H9 (cell line): ENCODE measurements at regions not wholly inside any gene's neighbourhood (a gene's known extent, or its start where the extent isn't known, plus 50 kb on each side); places are given as distances from the start of the nearest gene placed in this dataset.

Experiments used
- DNase-seq: peaks from one replicate; pipeline ENCODE4 v3.0.0-alpha.2; 2017
- H2AFZ ChIP-seq: one replicate; pipeline ENCODE4 v1.6.1; 2013; ENCODE audit warnings: mild to moderate bottlenecking, low read length, control low read depth, moderate library complexity
- H2AK5ac ChIP-seq: 2 replicates; pipeline ENCODE4 v1.6.1; 2013; ENCODE audit warnings: low read length, control low read depth, mixed read lengths; ENCODE audit not compliant: insufficient read length
- H2BK120ac ChIP-seq: one replicate; pipeline ENCODE4 v1.6.1; 2013; ENCODE audit warnings: low read depth, mild to moderate bottlenecking, low read length, control low read depth, inconsistent platforms; ENCODE audit not compliant: poor library complexity, severe bottlenecking
- H2BK12ac ChIP-seq: 2 replicates; pipeline ENCODE4 v1.6.1; 2013; ENCODE audit warnings: low read length, control low read depth, mixed read lengths, low read depth; ENCODE audit not compliant: insufficient read length
- H2BK15ac ChIP-seq: 2 replicates; pipeline ENCODE4 v1.6.1; 2013; ENCODE audit warnings: low read depth, low read length, control low read depth
- H2BK20ac ChIP-seq: one replicate; pipeline ENCODE4 v1.6.1; 2013; ENCODE audit warnings: low read depth, mild to moderate bottlenecking, low read length, control low read depth, inconsistent platforms; ENCODE audit not compliant: poor library complexity, severe bottlenecking
- H2BK5ac ChIP-seq: 2 replicates; pipeline ENCODE4 v1.6.1; 2013; ENCODE audit warnings: low read length, control low read depth, mixed read lengths; ENCODE audit not compliant: insufficient read length
- H3K14ac ChIP-seq: 2 replicates; pipeline ENCODE4 v1.6.1; 2013; ENCODE audit warnings: low read length, control low read depth; ENCODE audit not compliant: insufficient read depth
- H3K18ac ChIP-seq: 2 replicates; pipeline ENCODE4 v1.6.1; 2013; ENCODE audit warnings: low read depth, mild to moderate bottlenecking, mixed read lengths, low read length, control low read depth; ENCODE audit not compliant: insufficient read length
- H3K23ac ChIP-seq: 2 replicates; pipeline ENCODE4 v1.6.1; 2013; ENCODE audit warnings: low read length, control low read depth, mixed read lengths, low read depth; ENCODE audit not compliant: insufficient read length
- H3K23me2 ChIP-seq: 2 replicates; pipeline ENCODE4 v1.6.1; 2013; ENCODE audit warnings: low read depth, mild to moderate bottlenecking, mixed read lengths, low read length, control low read depth; ENCODE audit not compliant: insufficient read length, poor library complexity, severe bottlenecking
- H3K27ac ChIP-seq: 2 replicates; pipeline ENCODE4 v1.5.1; 2013; ENCODE audit warnings: low read length, control low read depth, mixed read lengths, low read depth; ENCODE audit not compliant: insufficient read length
- H3K27me3 ChIP-seq: 2 replicates; pipeline ENCODE4 v1.6.1; 2013; ENCODE audit warnings: low read length, control low read depth, inconsistent platforms; ENCODE audit not compliant: insufficient read depth
- H3K4ac ChIP-seq: 2 replicates; pipeline ENCODE4 v1.6.1; 2013; ENCODE audit warnings: low read depth, mild to moderate bottlenecking, control low read depth, inconsistent platforms, low read length, moderate library complexity
- H3K4me1 ChIP-seq: 2 replicates; pipeline ENCODE4 v1.6.1; 2013; ENCODE audit warnings: low read length, control low read depth, inconsistent platforms; ENCODE audit not compliant: insufficient read depth
- H3K4me2 ChIP-seq: 2 replicates; pipeline ENCODE4 v1.6.1; 2013; ENCODE audit warnings: low read length, control low read depth, mixed read lengths; ENCODE audit not compliant: insufficient read length, insufficient read depth
- H3K56ac ChIP-seq: 2 replicates; pipeline ENCODE4 v1.6.1; 2013; ENCODE audit warnings: low read depth, mild to moderate bottlenecking, mixed read lengths, low read length, control low read depth; ENCODE audit not compliant: insufficient read length
- H3K79me1 ChIP-seq: 2 replicates; pipeline ENCODE4 v1.6.1; 2013; ENCODE audit warnings: low read depth, mild to moderate bottlenecking, moderate library complexity, low read length, control low read depth, inconsistent platforms; ENCODE audit not compliant: insufficient read depth, poor library complexity, severe bottlenecking
- H3K79me2 ChIP-seq: 2 replicates; pipeline ENCODE4 v1.6.1; 2013; ENCODE audit warnings: low read length, control low read depth, inconsistent platforms; ENCODE audit not compliant: insufficient read depth
- H3K9ac ChIP-seq: 2 replicates; pipeline ENCODE4 v1.6.1; 2013; ENCODE audit warnings: low read length, control low read depth, mixed read lengths; ENCODE audit not compliant: insufficient read length; ENCODE audit errors: extremely low read depth
- H3K9me3 ChIP-seq: one replicate; pipeline ENCODE4 v1.6.1; 2013; ENCODE audit warnings: low read depth, low read length, inconsistent platforms; ENCODE audit not compliant: control insufficient read depth
- H3T11ph ChIP-seq: one replicate; pipeline ENCODE4 v1.6.1; 2013; ENCODE audit warnings: mild to moderate bottlenecking, low read length, control low read depth, inconsistent platforms
- H4K20me1 ChIP-seq: one replicate; pipeline ENCODE4 v1.6.1; 2013; ENCODE audit not compliant: control insufficient read depth, insufficient read length, insufficient read depth
- H4K5ac ChIP-seq: 2 replicates; pipeline ENCODE4 v1.6.1; 2013; ENCODE audit warnings: low read depth, mild to moderate bottlenecking, mixed read lengths, low read length, control low read depth; ENCODE audit not compliant: insufficient read length
- H4K8ac ChIP-seq: replicated peaks from 2 replicates; pipeline ENCODE4 v1.6.1; 2013; ENCODE audit warnings: low read length, control low read depth, mixed read lengths, low read depth; ENCODE audit not compliant: insufficient read length
- H4K91ac ChIP-seq: 2 replicates; pipeline ENCODE4 v1.6.1; 2013; ENCODE audit warnings: low read depth, mild to moderate bottlenecking, moderate library complexity, mixed read lengths, low read length, control low read depth; ENCODE audit not compliant: insufficient read length
- H3K27ac Mint-ChIP-seq, 3 experiments: 2 replicates in 2 of 3; 3 replicates in 1 of 3; pipeline ENCODE4 v1.8.0; 2020 to 2021; ENCODE audit warnings: mixed read lengths in 3 of 3, mild to moderate bottlenecking in 1 of 3, moderate library complexity in 1 of 3
- H3K27me3 Mint-ChIP-seq: 2 replicates; pipeline ENCODE4 v1.8.0; 2021; ENCODE audit warnings: low read depth, mild to moderate bottlenecking, moderate library complexity, mixed read lengths
- H3K36me3 Mint-ChIP-seq, 3 experiments: 2 replicates in 2 of 3; 3 replicates in 1 of 3; pipeline ENCODE4 v1.8.0; 2020 to 2021; ENCODE audit warnings: low read depth in 3 of 3, mixed read lengths in 3 of 3; ENCODE audit not compliant: insufficient read depth in 1 of 3
- H3K4me1 Mint-ChIP-seq, 2 experiments: 2 replicates each; pipeline ENCODE4 v1.8.0; 2020; ENCODE audit warnings: mixed read lengths in 2 of 2
- H3K4me3 Mint-ChIP-seq, 2 experiments: 2 replicates in 1 of 2; 3 replicates in 1 of 2; pipeline ENCODE4 v1.8.0; 2020 to 2021; ENCODE audit warnings: mild to moderate bottlenecking in 2 of 2, mixed read lengths in 2 of 2, moderate library complexity in 1 of 2
- H3K9me3 Mint-ChIP-seq, 2 experiments: 2 replicates in 1 of 2; 3 replicates in 1 of 2; pipeline ENCODE4 v1.8.0; 2020; ENCODE audit warnings: mild to moderate bottlenecking in 2 of 2, mixed read lengths in 2 of 2, moderate library complexity in 1 of 2
- CTCF ChIP-seq: fragments of 200-600 bp; sonication (generic); conservative IDR thresholded peaks from 3 replicates; pipeline ENCODE4 v1.8.0; 2021; ENCODE audit warnings: antibody characterized with exemption, mild to moderate bottlenecking
- WGBS: extraction: QIAGEN DNeasy Blood & Tissue Kit; methylation state at CpG from one replicate; pipeline ENCODE4 v1.1.7; 2013; ENCODE audit warnings: missing lambda C conversion rate, low lambda C conversion rate, mixed read lengths; ENCODE audit not compliant: insufficient read length; ENCODE audit errors: extremely low coverage; 5-methylcytosine and 5-hydroxymethylcytosine counted together

DNA sequence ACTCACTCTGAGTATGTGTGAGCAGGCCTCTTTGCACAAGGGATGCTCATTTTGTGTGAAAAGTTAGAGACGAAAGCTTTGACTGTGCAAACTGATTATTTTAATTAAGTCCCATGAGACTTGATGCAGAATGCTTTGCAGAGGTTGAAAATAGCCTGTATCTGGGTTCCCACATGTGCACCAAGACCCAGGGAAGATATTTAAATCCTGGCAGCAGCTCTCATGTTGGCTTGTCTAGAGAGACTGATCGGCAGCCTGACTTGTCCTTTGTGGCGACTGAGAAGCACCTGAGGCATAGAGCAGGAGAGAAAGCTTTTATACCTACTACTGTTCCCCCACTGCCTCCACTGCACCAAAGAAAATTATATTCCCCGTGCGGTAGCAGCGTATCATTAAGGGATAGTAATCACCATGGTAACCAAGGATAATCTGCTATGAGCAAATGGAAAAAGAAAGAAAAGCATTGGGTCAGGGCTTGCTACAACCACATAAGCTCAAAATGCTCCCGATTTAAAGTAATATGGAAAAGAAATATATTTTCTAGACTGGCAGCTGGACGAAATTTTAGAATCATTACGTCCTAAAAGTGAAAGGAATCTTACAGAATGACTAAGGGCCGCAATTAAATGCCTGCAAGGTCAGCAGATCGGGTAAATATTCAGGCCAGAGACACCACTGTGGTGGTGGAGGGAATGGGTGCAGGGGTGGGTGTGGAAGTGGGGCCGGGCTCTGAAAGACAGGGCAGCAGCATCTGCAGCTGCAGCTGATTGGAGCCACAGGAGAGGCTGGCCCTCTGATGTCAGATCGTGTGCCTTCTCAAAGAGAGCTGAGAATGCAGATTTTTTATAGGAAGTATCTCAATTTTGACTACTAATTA, 135.3 kb upstream of the EPB41L4A start:
- no peak overlapping the region for H4K91ac ChIP-seq
- H3K23ac ChIP-seq = no peak overlapping the region
- H2BK5ac ChIP-seq = no peak overlapping the region
- Mint-ChIP-seq H3K4me1 (no peaks in the 10 kb centered on the region), H3K27me3 (no peaks in the 10 kb centered on the region; the same call in 1 of the 2 replicates), H3K4me3 (no peak overlapping the region), H3K36me3 (no peaks in the 10 kb centered on the region), H3K27ac (no peak overlapping the region), H3K9me3 (no peaks in the 10 kb centered on the region)
- no peak overlapping the region for H3K56ac ChIP-seq
- DNase-seq = no peak
- no peaks in the 10 kb centered on the region for H3K79me1 ChIP-seq
- H2BK20ac ChIP-seq = no peak overlapping the region
- no peaks in the 10 kb centered on the region for H3K4me1 ChIP-seq
- H3K4me2 ChIP-seq = no peak overlapping the region
- H4K5ac ChIP-seq = no peak overlapping the region
- H3T11ph ChIP-seq = no peak overlapping the region
- TF ChIP-seq CTCF = no peak
- no peak overlapping the region for H3K27ac ChIP-seq
- no peak overlapping the region for H2AK5ac ChIP-seq
- WGBS = no CpG with 5 or more reads among the region's 13 CpGs
- no peak overlapping the region for H4K8ac ChIP-seq
- H2BK120ac ChIP-seq = no peak overlapping the region
- no peak overlapping the region for H3K9ac ChIP-seq
- H3K4ac ChIP-seq = no peak overlapping the region
- no peak overlapping the region for H2BK12ac ChIP-seq
- no peaks in the 10 kb centered on the region for H3K27me3 ChIP-seq
- H3K18ac ChIP-seq = no peak overlapping the region
- H4K20me1 ChIP-seq = no peaks in the 10 kb centered on the region
- no peaks in the 10 kb centered on the region for H3K23me2 ChIP-seq
- H3K79me2 ChIP-seq = no peaks in the 10 kb centered on the region
- no peak overlapping the region for H3K14ac ChIP-seq
- H2AFZ ChIP-seq = no peak overlapping the region
- no peaks in the 10 kb centered on the region for H3K9me3 ChIP-seq
- H2BK15ac ChIP-seq = no peak overlapping the region
